ENCODE measurements at regions not wholly inside any gene's neighbourhood (a gene's known extent, or its start where the extent isn't known, plus 50 kb on each side); places are given as distances from the start of the nearest gene placed in this dataset.

DNA sequence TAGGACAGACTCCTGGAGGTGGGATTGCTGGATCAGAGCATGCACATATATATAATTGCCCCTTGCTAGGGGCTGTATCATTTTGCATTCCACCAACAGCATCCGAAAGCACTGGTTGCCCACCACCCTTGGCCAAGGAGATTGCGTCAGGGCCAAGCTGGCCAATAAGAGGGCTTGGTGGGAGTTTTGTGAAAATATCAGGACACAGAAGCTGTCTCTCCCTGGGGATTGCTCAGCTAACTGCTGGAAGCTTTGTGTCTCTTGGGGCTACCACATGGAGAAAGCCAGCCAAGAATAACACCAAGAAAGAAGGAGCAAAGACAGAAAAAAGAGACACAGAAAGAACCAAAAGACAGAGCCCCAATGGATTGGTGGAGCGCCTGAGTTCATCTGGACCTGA is 90.6 kb upstream of the RALGAPA2 start:
- H3K9ac ChIP-seq (ENCODE audit: low read length): no peak overlapping the region
- no peak overlapping the region for H3K4me3 ChIP-seq (ENCODE audit: low read length)
- H3K4me2 ChIP-seq (ENCODE audit: low read length): no peak overlapping the region
- H3K4me1 ChIP-seq (ENCODE audit: low read length): no peaks in the 10 kb centered on the region
- peaks cover 11% of the 10 kb centered on the region for H3K27me3 ChIP-seq (ENCODE audit: low read depth, low read length)
- H4K20me1 ChIP-seq (ENCODE audit: insufficient read depth, low read length): no peaks in the 10 kb centered on the region
- H3K79me2 ChIP-seq (ENCODE audit: low read length): no peaks in the 10 kb centered on the region
- H2AFZ ChIP-seq (ENCODE audit: low read depth, low read length): no peak overlapping the region
- no peaks in the 10 kb centered on the region for H3K9me3 ChIP-seq (ENCODE audit: insufficient read depth, low read length)
- H3K27ac ChIP-seq (ENCODE audit: low read length): no peak overlapping the region
- H3K36me3 ChIP-seq (replicated peaks; ENCODE audit: low read depth, low read length): no peaks in the 10 kb centered on the region
- no peak for TF ChIP-seq EZH2phosphoT487 (IDR thresholded peaks at IDR 0.05; ENCODE audit: low read depth)
- TF ChIP-seq, protein P1, sequence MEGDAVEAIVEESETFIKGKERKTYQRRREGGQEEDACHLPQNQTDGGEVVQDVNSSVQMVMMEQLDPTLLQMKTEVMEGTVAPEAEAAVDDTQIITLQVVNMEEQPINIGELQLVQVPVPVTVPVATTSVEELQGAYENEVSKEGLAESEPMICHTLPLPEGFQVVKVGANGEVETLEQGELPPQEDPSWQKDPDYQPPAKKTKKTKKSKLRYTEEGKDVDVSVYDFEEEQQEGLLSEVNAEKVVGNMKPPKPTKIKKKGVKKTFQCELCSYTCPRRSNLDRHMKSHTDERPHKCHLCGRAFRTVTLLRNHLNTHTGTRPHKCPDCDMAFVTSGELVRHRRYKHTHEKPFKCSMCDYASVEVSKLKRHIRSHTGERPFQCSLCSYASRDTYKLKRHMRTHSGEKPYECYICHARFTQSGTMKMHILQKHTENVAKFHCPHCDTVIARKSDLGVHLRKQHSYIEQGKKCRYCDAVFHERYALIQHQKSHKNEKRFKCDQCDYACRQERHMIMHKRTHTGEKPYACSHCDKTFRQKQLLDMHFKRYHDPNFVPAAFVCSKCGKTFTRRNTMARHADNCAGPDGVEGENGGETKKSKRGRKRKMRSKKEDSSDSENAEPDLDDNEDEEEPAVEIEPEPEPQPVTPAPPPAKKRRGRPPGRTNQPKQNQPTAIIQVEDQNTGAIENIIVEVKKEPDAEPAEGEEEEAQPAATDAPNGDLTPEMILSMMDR (IDR thresholded peaks at IDR 0.05; ENCODE audit: low read depth, low read length): no peak

DNA sequence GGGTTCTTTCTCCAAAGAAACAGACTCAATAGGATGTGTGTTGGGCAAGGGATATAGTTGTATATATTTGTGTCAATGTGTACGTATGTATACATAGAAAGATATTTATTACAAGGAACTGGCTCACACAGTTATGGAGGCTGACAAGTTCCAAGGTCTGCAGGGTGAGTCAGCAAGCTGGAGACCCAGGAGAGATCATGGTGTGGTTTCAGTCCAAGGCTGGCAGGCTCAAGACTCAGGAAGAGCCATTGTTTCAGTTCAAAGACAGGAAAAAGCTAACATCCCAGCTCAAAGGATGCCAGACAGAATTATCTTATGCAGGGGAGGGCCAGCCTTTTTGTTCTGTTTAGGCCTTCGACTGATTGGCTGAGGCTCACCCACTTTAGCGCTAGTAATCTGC is 89.9 kb upstream of the RALGAPA2 start:
- Histone ChIP-seq H3K4me2 (ENCODE audit: low read length) (no peak overlapping the region), H3K4me3 (ENCODE audit: low read length) (no peak overlapping the region), H3K9me3 (ENCODE audit: insufficient read depth, low read length) (no peaks in the 10 kb centered on the region), H3K36me3 (replicated peaks; ENCODE audit: low read depth, low read length) (no peaks in the 10 kb centered on the region), H3K79me2 (ENCODE audit: low read length) (no peaks in the 10 kb centered on the region), H2AFZ (ENCODE audit: low read depth, low read length) (no peak overlapping the region), H3K9ac (ENCODE audit: low read length) (no peak overlapping the region), H3K27ac (ENCODE audit: low read length) (no peak overlapping the region), H4K20me1 (ENCODE audit: insufficient read depth, low read length) (no peaks in the 10 kb centered on the region), H3K27me3 (ENCODE audit: low read depth, low read length) (peaks cover 10% of the 10 kb centered on the region), H3K4me1 (ENCODE audit: low read length) (no peaks in the 10 kb centered on the region)
- no peak for TF ChIP-seq EZH2phosphoT487 (IDR thresholded peaks at IDR 0.05; ENCODE audit: low read depth)
- TF ChIP-seq, protein P1 (IDR thresholded peaks at IDR 0.05; ENCODE audit: low read depth, low read length): no peak

DNA sequence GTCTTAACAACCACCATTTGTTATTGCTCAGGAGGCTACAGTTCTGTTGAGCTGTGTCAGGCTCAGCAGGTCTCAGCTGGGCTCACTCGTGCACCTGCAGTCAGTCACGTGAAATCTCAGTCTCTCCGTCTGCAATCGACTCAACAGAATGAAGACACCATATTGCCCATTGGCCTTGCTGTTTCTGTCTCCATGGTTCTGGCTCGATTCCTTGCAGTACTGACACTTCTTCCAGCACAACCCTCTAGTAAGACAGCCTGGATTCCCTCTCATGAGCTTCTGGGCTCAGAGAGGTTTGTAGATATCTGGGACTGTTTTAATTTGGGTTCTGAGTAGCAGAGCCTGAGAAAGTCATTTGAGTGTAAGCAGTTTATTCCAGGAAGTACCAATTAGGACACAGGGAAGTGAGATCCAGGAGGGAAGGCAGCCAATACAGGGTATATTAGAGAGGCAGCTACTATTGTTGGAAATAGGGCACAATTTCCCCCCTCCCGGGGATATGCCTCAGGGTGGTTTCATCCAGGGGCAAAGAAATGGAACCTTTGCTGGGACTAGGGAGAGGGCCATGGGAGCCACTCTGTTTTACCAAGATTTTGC is 87.4 kb upstream of the RALGAPA2 start:
- no peaks in the 10 kb centered on the region for H3K36me3 ChIP-seq (replicated peaks; ENCODE audit: low read depth, low read length)
- H3K4me1 ChIP-seq (ENCODE audit: low read length): no peaks in the 10 kb centered on the region
- no peak overlapping the region for H3K4me3 ChIP-seq (ENCODE audit: low read length)
- H3K4me2 ChIP-seq (ENCODE audit: low read length): no peak overlapping the region
- no peaks in the 10 kb centered on the region for H3K9me3 ChIP-seq (ENCODE audit: insufficient read depth, low read length)
- H4K20me1 ChIP-seq (ENCODE audit: insufficient read depth, low read length): no peaks in the 10 kb centered on the region
- H3K9ac ChIP-seq (ENCODE audit: low read length): no peak overlapping the region
- no peak overlapping the region for H2AFZ ChIP-seq (ENCODE audit: low read depth, low read length)
- H3K79me2 ChIP-seq (ENCODE audit: low read length): no peaks in the 10 kb centered on the region
- TF ChIP-seq, protein P1 (IDR thresholded peaks at IDR 0.05; ENCODE audit: low read depth, low read length): no peak
- no peak for TF ChIP-seq EZH2phosphoT487 (IDR thresholded peaks at IDR 0.05; ENCODE audit: low read depth)
- H3K27me3 ChIP-seq (ENCODE audit: low read depth, low read length): peaks cover 8% of the 10 kb centered on the region
- H3K27ac ChIP-seq (ENCODE audit: low read length): no peak overlapping the region

DNA sequence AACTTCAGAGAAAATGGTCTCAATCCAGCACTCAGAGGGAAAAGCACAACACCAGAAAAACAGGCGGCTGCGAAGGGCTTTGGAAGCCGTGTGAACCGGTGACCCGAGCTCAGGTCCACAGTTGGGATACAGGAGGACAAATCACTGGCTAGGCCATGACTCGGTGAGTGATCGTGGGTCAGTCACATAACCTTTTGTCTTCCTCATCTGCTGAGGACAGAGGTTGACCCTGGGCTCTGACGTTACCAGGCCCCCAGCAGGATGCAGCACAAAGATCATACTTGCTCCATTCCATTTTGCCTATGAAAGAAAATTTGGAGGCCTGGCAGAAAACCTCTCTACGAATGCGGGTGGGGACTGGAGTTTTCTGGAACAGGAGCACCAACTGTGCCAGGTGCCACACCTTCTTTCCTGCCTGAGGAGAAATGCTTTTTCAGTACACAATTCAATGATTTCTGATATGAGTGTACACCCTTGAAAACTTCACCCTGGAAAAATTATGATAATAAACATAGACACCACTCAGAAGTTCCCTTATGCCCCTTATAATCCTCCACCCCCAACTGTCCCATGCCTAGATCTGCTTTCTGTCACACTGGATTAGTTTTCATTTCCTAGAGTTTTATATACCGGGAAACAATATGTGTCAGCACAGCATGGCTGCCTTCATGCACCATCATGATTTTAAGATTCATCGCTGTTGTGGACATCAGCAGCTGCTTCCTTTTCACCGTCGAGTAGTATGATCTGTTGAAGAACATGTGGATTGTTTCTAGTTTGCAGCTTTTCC is 85.3 kb upstream of the RALGAPA2 start:
- Histone ChIP-seq H4K20me1 (ENCODE audit: insufficient read depth, low read length) (no peaks in the 10 kb centered on the region), H3K27me3 (ENCODE audit: low read depth, low read length) (peaks cover 20% of the 10 kb centered on the region), H3K9ac (ENCODE audit: low read length) (no peak overlapping the region), H2AFZ (ENCODE audit: low read depth, low read length) (no peak overlapping the region), H3K4me1 (ENCODE audit: low read length) (no peaks in the 10 kb centered on the region), H3K4me2 (ENCODE audit: low read length) (no peak overlapping the region), H3K4me3 (ENCODE audit: low read length) (no peak overlapping the region), H3K36me3 (replicated peaks; ENCODE audit: low read depth, low read length) (no peaks in the 10 kb centered on the region), H3K79me2 (ENCODE audit: low read length) (no peaks in the 10 kb centered on the region), H3K27ac (ENCODE audit: low read length) (no peak overlapping the region), H3K9me3 (ENCODE audit: insufficient read depth, low read length) (no peaks in the 10 kb centered on the region)
- TF ChIP-seq, protein P1 (IDR thresholded peaks at IDR 0.05; ENCODE audit: low read depth, low read length): no peak
- no peak for TF ChIP-seq EZH2phosphoT487 (IDR thresholded peaks at IDR 0.05; ENCODE audit: low read depth)
